Loucy (cell line): ENCODE measurements at regions not wholly inside any gene's neighbourhood (a gene's known extent, or its start where the extent isn't known, plus 50 kb on each side); places are given as distances from the start of the nearest gene placed in this dataset.

Experiments
- H2AFZ ChIP-seq: fragments of 200-600 bp; sonication (generic); 2 replicates; pipeline ENCODE4 v1.6.0; 2016; ENCODE audit warnings: antibody characterized with exemption, mild to moderate bottlenecking, low read length, moderate library complexity
- H3F3A ChIP-seq: fragments of 200-600 bp; 2 replicates; pipeline ENCODE4 v1.6.0; 2016; ENCODE audit warnings: antibody characterized with exemption, low read depth, mild to moderate bottlenecking
- H3K27me3 ChIP-seq: fragments of 200-600 bp; sonication (generic); 2 replicates; pipeline ENCODE4 v1.6.1; 2014; ENCODE audit warnings: low read length, mild to moderate bottlenecking; ENCODE audit not compliant: insufficient read depth, poor library complexity, severe bottlenecking
- H3K36me3 ChIP-seq: fragments of 200-600 bp; sonication (generic); 2 replicates; pipeline ENCODE4 v1.6.1; 2016; ENCODE audit warnings: low read length; ENCODE audit not compliant: insufficient read depth
- H3K4me1 ChIP-seq: fragments of 200-600 bp; sonication (generic); 2 replicates; pipeline ENCODE4 v1.5.1; 2014; ENCODE audit warnings: low read length, mild to moderate bottlenecking; ENCODE audit not compliant: insufficient read depth, poor library complexity, severe bottlenecking
- H3K4me2 ChIP-seq: fragments of 200-600 bp; sonication (generic); 2 replicates; pipeline ENCODE4 v1.6.0; 2014; ENCODE audit warnings: antibody characterized with exemption, low read length, low read depth, mild to moderate bottlenecking; ENCODE audit not compliant: poor library complexity, severe bottlenecking
- H3K4me3 ChIP-seq: fragments of 200-600 bp; sonication (generic); 2 replicates; pipeline ENCODE4 v1.5.1; 2014; ENCODE audit warnings: low read length, mild to moderate bottlenecking, mixed read lengths; ENCODE audit not compliant: poor library complexity, severe bottlenecking
- H3K79me2 ChIP-seq: fragments of 200-600 bp; sonication (generic); 2 replicates; pipeline ENCODE4 v1.6.1; 2014; ENCODE audit warnings: low read length; ENCODE audit not compliant: insufficient read depth
- H3K9ac ChIP-seq: fragments of 200-600 bp; sonication (generic); 2 replicates; pipeline ENCODE4 v1.6.0; 2014; ENCODE audit warnings: mild to moderate bottlenecking, low read depth, low read length, moderate library complexity; ENCODE audit not compliant: poor library complexity, severe bottlenecking
- H3K9me2 ChIP-seq: fragments of 200-600 bp; sonication (generic); replicated peaks from 2 replicates; pipeline ENCODE4 v1.6.1; 2016; ENCODE audit warnings: low read depth, low read length, mixed read lengths
- H3K9me3 ChIP-seq: fragments of 200-600 bp; sonication (generic); 2 replicates; pipeline ENCODE4 v1.6.1; 2014; ENCODE audit warnings: mild to moderate bottlenecking, antibody characterized with exemption, low read length, low read depth; ENCODE audit not compliant: insufficient read depth
- H4K20me1 ChIP-seq: fragments of 200-600 bp; sonication (generic); 2 replicates; pipeline ENCODE4 v1.6.0; 2014; ENCODE audit warnings: antibody characterized with exemption, low read length, mild to moderate bottlenecking; ENCODE audit not compliant: insufficient read depth, poor library complexity, severe bottlenecking
- CTCF ChIP-seq: fragments of 200-600 bp; sonication (generic); conservative IDR thresholded peaks from 2 replicates; pipeline ENCODE4 v1.5.1; 2014; ENCODE audit warnings: mild to moderate bottlenecking, antibody characterized with exemption, low read length
- EZH2phosphoT487 ChIP-seq: fragments of 200-600 bp; IDR thresholded peaks from 2 replicates; pipeline ENCODE4 v1.6.1; 2018; ENCODE audit warnings: antibody characterized with exemption, mild to moderate bottlenecking, moderate library complexity, borderline replicate concordance

- Histone ChIP-seq H3K9ac (no peak overlapping the region), H4K20me1 (no peaks in the 10 kb centered on the region), H3K27me3 (no peaks in the 10 kb centered on the region), H3K79me2 (no peaks in the 10 kb centered on the region), H3K9me2 (no peaks in the 10 kb centered on the region), H3K9me3 (peaks cover 2% of the 10 kb centered on the region; the same call in 1 of the 2 replicates), H3K4me1 (no peaks in the 10 kb centered on the region), H3K4me3 (no peak overlapping the region), H3K4me2 (no peak overlapping the region), H3F3A (no peaks in the 10 kb centered on the region), H3K36me3 (no peaks in the 10 kb centered on the region), H2AFZ (no peak overlapping the region)
- TF ChIP-seq CTCF, result no peak
- no peak for TF ChIP-seq EZH2phosphoT487
These were observed 89.3 kb upstream of the OTOS start for GRCh38 chr2:240229603-240230235.

GRCh38 chr2:240230291-240230931 lies 90.0 kb upstream of the OTOS start:
- Histone ChIP-seq H3K36me3 (no peaks in the 10 kb centered on the region), H2AFZ (no peak overlapping the region), H3K4me1 (no peaks in the 10 kb centered on the region), H4K20me1 (no peaks in the 10 kb centered on the region), H3K4me3 (no peak overlapping the region), H3K79me2 (no peaks in the 10 kb centered on the region), H3K9me3 (peaks cover 2% of the 10 kb centered on the region; the same call in 1 of the 2 replicates), H3K9ac (no peak overlapping the region), H3F3A (no peaks in the 10 kb centered on the region), H3K9me2 (no peaks in the 10 kb centered on the region), H3K27me3 (no peaks in the 10 kb centered on the region), H3K4me2 (no peak overlapping the region)
- no peak for TF ChIP-seq EZH2phosphoT487
- no peak for TF ChIP-seq CTCF

GRCh38 chr2:240231838-240232244 lies 91.4 kb upstream of the OTOS start:
- no peak overlapping the region for H3K4me3 ChIP-seq
- no peaks in the 10 kb centered on the region for H3K79me2 ChIP-seq
- peaks cover 2% of the 10 kb centered on the region; the same call in 1 of the 2 replicates for H3K9me3 ChIP-seq
- TF ChIP-seq CTCF, result no peak
- TF ChIP-seq EZH2phosphoT487, result no peak
- H3K9ac ChIP-seq, result no peak overlapping the region
- H3K4me2 ChIP-seq, result no peak overlapping the region
- no peaks in the 10 kb centered on the region for H4K20me1 ChIP-seq
- no peaks in the 10 kb centered on the region for H3F3A ChIP-seq
- no peaks in the 10 kb centered on the region for H3K9me2 ChIP-seq
- H3K4me1 ChIP-seq, result no peaks in the 10 kb centered on the region
- H2AFZ ChIP-seq, result no peak overlapping the region
- H3K27me3 ChIP-seq, result no peaks in the 10 kb centered on the region
- H3K36me3 ChIP-seq, result no peaks in the 10 kb centered on the region
